Cardiac muscle cell (in vitro differentiated cells and primary cell): ENCODE measurements at regions not wholly inside any gene's neighbourhood (a gene's known extent, or its start where the extent isn't known, plus 50 kb on each side); places are given as distances from the start of the nearest gene placed in this dataset.

Experiments
- DNase-seq, 2 donors: peaks; one replicate each; pipeline versions ENCODE4 v3.0.0 to v3.0.0-alpha.2; 2010 to 2017; ENCODE audit warnings: low read depth in 1 of 2, low spot score in 1 of 2
- H3K27ac ChIP-seq: fragments of 200-600 bp; sonication (generic); 2 replicates; pipeline ENCODE4 v1.5.1; 2016
- H3K27me3 ChIP-seq: fragments of 200-600 bp; sonication (generic); 2 replicates; pipeline ENCODE4 v1.6.0; 2016; ENCODE audit warnings: control low read depth
- H3K36me3 ChIP-seq: fragments of 200-600 bp; sonication (generic); 2 replicates; pipeline ENCODE4 v1.5.1; 2016; ENCODE audit warnings: control low read depth
- H3K4me1 ChIP-seq: fragments of 200-600 bp; sonication (generic); 2 replicates; pipeline ENCODE4 v1.8.1; 2017; ENCODE audit warnings: low read depth, mild to moderate bottlenecking, mixed run types
- H3K4me3 ChIP-seq: fragments of 200-600 bp; sonication (generic); 2 replicates; pipeline ENCODE4 v1.5.1; 2016; ENCODE audit warnings: mild to moderate bottlenecking
- H3K9me3 ChIP-seq: fragments of 200-600 bp; sonication (generic); 2 replicates; pipeline ENCODE4 v1.5.1; 2017; ENCODE audit warnings: low read depth, mild to moderate bottlenecking, control low read depth
- CTCF ChIP-seq: IDR thresholded peaks from 2 replicates; pipeline ENCODE4 v1.5.1; 2012; ENCODE audit warnings: low read depth, mild to moderate bottlenecking, low read length

DNA sequence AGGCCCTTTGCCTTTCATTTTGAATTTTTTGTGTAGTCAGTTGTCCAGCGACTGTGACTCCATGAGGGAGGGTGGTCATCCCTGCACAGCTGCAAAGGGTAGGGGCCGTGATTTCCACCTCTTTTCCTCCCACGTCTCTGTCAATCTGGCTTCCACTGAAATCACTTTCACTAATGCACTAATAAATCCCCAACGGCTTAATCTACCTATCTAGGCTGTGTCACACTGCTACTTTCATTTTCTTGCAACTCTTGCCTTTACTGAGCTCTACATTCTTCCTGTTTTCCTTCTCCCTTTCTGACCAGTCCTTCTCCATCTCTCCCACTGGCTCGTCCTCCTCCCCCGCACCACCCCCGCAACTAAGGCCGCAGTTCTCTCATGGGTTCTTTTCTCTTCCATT, 212.3 kb upstream of the FOXN3 start:
- no peak overlapping the region for H3K27ac ChIP-seq
- TF ChIP-seq CTCF: no peak
- no peak overlapping the region for H3K4me3 ChIP-seq
- no peaks in the 10 kb centered on the region for H3K27me3 ChIP-seq
- H3K36me3 ChIP-seq: no peaks in the 10 kb centered on the region
- DNase-seq: no peak
- H3K9me3 ChIP-seq: no peaks in the 10 kb centered on the region
- H3K4me1 ChIP-seq: no peaks in the 10 kb centered on the region

GRCh38 chr14:89628521-89628920, 211.5 kb upstream of the FOXN3 start:
- no peak for TF ChIP-seq CTCF
- no peaks in the 10 kb centered on the region for H3K9me3 ChIP-seq
- no peak overlapping the region for H3K4me3 ChIP-seq
- no peaks in the 10 kb centered on the region for H3K27me3 ChIP-seq
- DNase-seq: no peak
- no peaks in the 10 kb centered on the region for H3K4me1 ChIP-seq
- no peak overlapping the region for H3K27ac ChIP-seq
- no peaks in the 10 kb centered on the region for H3K36me3 ChIP-seq

GRCh38 chr14:89626233-89626806, 209.3 kb upstream of the FOXN3 start:
- H3K4me3 ChIP-seq: no peak overlapping the region
- H3K36me3 ChIP-seq: no peaks in the 10 kb centered on the region
- H3K4me1 ChIP-seq: no peaks in the 10 kb centered on the region
- H3K27me3 ChIP-seq: no peaks in the 10 kb centered on the region
- H3K27ac ChIP-seq: no peak overlapping the region
- no peak for TF ChIP-seq CTCF
- no peak for DNase-seq
- no peaks in the 10 kb centered on the region for H3K9me3 ChIP-seq

DNA sequence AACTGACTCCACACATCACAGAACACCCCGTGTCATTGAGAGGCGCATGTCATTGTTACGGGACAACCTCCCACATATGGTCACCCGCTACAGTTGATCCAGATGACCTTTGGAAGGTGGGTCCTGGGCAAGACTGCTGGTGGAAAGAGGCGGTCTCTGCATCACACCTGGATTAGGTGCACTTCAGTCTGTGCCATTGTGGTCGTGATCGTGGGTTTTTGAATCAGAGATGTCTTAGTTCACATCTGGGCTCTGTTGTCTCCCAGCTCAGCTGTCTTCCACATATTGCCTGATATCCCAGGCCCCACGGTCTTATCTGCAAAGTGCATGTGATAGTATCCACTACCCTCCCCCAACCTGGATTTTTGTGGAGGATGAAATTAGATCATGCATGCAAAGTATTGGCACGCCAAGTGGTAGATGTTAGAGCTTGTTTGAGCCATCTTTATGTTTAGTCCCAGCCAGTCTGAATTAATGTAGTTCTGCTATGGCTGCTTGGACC, 208.7 kb upstream of the FOXN3 start:
- no peak for DNase-seq
- no peaks in the 10 kb centered on the region for H3K4me1 ChIP-seq
- H3K36me3 ChIP-seq: no peaks in the 10 kb centered on the region
- TF ChIP-seq CTCF: no peak
- H3K4me3 ChIP-seq: no peak overlapping the region
- H3K9me3 ChIP-seq: no peaks in the 10 kb centered on the region
- no peak overlapping the region for H3K27ac ChIP-seq
- no peaks in the 10 kb centered on the region for H3K27me3 ChIP-seq

- H3K4me3 ChIP-seq: no peak overlapping the region
- no peaks in the 10 kb centered on the region for H3K36me3 ChIP-seq
- no peak for TF ChIP-seq CTCF
- no peak overlapping the region for H3K27ac ChIP-seq
- no peaks in the 10 kb centered on the region for H3K4me1 ChIP-seq
- H3K9me3 ChIP-seq: no peaks in the 10 kb centered on the region
- peak in 1 of 2 donors; percentile 75 for DNase-seq
- H3K27me3 ChIP-seq: no peaks in the 10 kb centered on the region
These were observed 208.2 kb upstream of the FOXN3 start for GRCh38 chr14:89625244-89625713.
